HFF-Myc (cell line): ENCODE measurements at regions not wholly inside any gene's neighbourhood (a gene's known extent, or its start where the extent isn't known, plus 50 kb on each side); places are given as distances from the start of the nearest gene placed in this dataset.

Source experiments
- DNase-seq: peaks from one replicate; pipeline ENCODE4 v3.0.0-alpha.2; 2011; ENCODE audit warnings: low read depth; ENCODE audit errors: extremely low read depth
- H3K4me3 ChIP-seq: replicated peaks from 2 replicates; pipeline ENCODE4 v1.5.1; 2011; ENCODE audit warnings: low read depth, mild to moderate bottlenecking, control low read depth, low read length
- TF ChIP-seq, protein P1 (sequence below): IDR thresholded peaks from 2 replicates; pipeline ENCODE4 v1.5.1; 2012; ENCODE audit warnings: mild to moderate bottlenecking, low read depth, low read length, control low read depth; ENCODE audit errors: missing control alignments

DNA sequence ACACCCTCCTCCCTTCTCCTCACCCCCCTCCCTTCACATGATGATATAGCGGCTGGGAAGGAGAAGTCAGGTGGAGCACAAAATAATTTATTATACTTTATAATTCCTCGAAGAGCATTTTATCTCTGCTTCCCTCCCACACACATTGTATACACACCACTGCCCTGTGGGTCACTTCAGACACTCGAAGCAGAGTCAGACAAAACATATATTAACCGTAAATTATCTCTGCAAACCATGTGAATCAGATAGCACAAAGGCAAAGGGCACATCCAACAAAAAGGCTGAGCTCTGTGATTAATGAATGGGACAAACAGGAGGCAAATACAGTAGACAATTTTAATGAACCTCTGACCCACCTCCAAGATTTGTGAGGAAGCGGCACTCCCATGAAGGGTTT lies 450.7 kb downstream of the GALC start:
- TF ChIP-seq, protein P1, sequence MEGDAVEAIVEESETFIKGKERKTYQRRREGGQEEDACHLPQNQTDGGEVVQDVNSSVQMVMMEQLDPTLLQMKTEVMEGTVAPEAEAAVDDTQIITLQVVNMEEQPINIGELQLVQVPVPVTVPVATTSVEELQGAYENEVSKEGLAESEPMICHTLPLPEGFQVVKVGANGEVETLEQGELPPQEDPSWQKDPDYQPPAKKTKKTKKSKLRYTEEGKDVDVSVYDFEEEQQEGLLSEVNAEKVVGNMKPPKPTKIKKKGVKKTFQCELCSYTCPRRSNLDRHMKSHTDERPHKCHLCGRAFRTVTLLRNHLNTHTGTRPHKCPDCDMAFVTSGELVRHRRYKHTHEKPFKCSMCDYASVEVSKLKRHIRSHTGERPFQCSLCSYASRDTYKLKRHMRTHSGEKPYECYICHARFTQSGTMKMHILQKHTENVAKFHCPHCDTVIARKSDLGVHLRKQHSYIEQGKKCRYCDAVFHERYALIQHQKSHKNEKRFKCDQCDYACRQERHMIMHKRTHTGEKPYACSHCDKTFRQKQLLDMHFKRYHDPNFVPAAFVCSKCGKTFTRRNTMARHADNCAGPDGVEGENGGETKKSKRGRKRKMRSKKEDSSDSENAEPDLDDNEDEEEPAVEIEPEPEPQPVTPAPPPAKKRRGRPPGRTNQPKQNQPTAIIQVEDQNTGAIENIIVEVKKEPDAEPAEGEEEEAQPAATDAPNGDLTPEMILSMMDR = no peak
- no peak overlapping the region for H3K4me3 ChIP-seq
- DNase-seq = no peak

DNA sequence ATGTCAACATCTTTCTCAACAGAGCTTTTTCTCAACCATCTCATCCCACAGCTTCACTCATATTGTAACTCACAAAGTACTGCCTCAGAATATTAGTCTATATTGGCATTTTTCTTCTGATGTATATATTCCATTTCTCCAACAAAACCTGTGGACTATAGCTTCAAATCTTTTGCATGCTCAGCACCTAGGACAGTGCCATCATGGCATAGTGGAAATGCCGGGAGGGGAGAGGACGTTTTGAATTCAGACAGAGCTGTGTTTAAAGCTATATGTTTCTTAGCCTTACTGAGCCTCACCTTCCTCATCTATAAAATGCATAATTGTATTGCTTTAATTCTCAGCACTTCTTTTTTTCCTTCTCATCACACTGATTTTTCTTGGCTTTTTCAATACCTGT lies 452.6 kb downstream of the GALC start:
- TF ChIP-seq, protein P1 = no peak
- DNase-seq = no peak
- H3K4me3 ChIP-seq = no peak overlapping the region

DNA sequence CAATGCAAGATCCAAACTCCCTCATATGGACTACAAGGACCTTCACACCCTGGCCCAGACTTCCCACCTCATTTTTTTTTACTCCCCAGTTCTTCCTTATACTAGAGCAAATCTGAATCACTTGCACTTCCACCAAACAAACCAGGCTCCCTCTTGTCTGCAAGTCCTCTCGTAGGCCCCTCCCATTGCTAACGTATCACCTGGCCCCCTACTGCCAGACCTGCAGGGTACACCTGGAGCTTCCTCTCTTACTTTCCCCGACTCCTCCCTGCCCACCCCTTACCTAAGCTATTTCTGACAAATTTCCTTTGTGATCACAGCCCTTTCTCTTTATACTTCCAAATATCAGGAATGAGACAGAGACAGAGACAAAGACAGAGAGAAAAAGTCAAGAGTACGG lies 463.9 kb downstream of the GALC start:
- DNase-seq = no peak
- no peak overlapping the region for H3K4me3 ChIP-seq
- TF ChIP-seq, protein P1 = no peak

DNA sequence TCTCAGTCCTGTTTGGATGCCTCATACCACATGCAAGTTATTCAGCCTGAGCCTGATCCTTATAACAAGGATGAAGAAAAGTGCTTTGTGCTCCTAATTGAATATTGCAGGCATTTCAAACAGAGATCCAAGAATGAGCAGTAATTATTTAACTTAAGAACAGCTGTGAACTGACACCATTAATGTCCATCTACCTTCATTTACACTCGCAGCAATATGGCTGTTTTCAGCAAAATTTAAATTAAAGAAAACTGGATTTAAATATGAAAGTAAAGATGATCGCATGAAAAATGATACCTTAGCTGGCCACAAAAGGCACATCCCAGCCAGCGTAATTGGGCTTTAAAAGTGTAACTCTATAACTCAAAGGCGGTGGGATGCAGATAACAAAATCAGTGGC lies 466.3 kb downstream of the GALC start:
- TF ChIP-seq, protein P1 = no peak
- no peak overlapping the region for H3K4me3 ChIP-seq
- DNase-seq = no peak

DNA sequence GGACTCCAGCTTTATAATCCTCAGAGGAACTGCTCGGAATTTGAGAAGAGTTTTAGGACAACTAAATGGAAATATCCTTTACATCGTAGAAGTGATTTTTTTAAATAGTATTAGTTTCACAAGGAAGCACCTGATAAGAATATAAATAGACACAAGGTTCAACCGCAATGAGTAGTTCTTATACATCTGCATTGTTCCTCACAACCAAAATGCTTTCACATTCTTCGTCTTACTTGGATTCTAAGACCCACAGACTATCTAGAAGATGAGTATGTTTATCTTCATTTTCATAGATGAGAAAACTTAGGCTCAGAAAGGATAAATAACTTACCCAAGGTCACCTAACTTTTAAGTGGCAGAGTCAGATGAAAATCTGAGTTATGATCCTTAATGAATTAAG lies 469.0 kb downstream of the GALC start:
- no peak overlapping the region for H3K4me3 ChIP-seq
- DNase-seq = no peak
- TF ChIP-seq, protein P1 = no peak

DNA sequence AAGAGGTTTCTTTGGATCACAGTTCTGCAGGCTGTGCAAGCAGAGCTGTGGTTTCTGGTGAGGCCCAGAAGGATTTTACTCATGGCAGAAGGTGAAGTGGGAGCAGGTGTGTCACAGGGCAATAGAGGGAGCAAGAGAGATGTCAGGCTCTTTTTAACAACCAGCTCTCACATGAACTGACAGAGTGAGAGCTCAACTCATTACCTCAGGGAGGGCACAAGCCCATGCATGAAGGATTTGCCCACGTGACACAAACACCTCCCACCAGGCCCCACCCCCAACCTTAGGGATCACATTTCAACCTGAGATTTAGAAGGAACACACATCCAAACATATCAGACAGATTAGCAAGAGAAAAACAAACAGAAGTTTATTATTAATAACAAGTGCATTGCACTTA lies 470.4 kb downstream of the GALC start:
- TF ChIP-seq, protein P1 = no peak
- no peak overlapping the region for H3K4me3 ChIP-seq
- no peak for DNase-seq

DNA sequence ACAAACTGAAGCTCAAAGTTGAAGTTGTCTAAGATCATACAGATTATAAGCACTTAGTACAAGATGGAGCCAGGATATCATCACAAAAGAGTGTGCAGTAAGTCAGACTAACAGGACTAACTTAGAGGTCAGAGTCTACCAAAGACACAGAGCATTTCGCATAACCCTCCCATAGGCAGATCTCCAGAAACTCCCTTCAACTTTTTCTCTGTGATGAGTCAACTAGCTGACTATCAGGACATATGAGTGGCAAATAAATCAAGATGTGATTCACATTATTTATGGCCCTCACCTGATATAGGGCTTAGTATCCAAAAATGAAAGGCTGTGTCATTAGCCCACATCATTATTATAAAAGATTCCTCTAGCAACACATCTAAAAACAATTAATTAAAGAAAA lies 484.6 kb downstream of the GALC start:
- DNase-seq = no peak
- TF ChIP-seq, protein P1 = no peak
- H3K4me3 ChIP-seq = no peak overlapping the region
